ENCODE measurements at regions not wholly inside any gene's neighbourhood (a gene's known extent, or its start where the extent isn't known, plus 50 kb on each side); places are given as distances from the start of the nearest gene placed in this dataset.

- ATAC-seq (ENCODE audit: insufficient number of reproducible peaks, low FRiP score, low read depth) (no peak), DNase-seq (ENCODE audit: low spot score) (no peak)
- no peaks in the 10 kb centered on the region for H3K36me3 ChIP-seq
- H3K9me3 ChIP-seq = no peaks in the 10 kb centered on the region
- TF ChIP-seq CTCF (IDR thresholded peaks at IDR 0.05) = no peak
- H3K27me3 ChIP-seq (replicated peaks; ENCODE audit: insufficient read depth) = no peaks in the 10 kb centered on the region
- H3K27ac ChIP-seq = no peak overlapping the region
- no peak overlapping the region for H3K4me3 ChIP-seq
- H3K4me1 ChIP-seq (ENCODE audit: control insufficient read depth in 1 of 2, low read depth in 2 of 2) = no peaks in the 10 kb centered on the region
Observed at GRCh38 chr1:207971331-207972219, 60.6 kb upstream of the CD34 start.

- ATAC-seq (ENCODE audit: insufficient number of reproducible peaks, low FRiP score, low read depth) (no peak), DNase-seq (ENCODE audit: low spot score) (no peak)
- Histone ChIP-seq H3K9me3 (no peaks in the 10 kb centered on the region), H3K27me3 (replicated peaks; ENCODE audit: insufficient read depth) (no peaks in the 10 kb centered on the region), H3K36me3 (no peaks in the 10 kb centered on the region), H3K4me1 (ENCODE audit: control insufficient read depth in 1 of 2, low read depth in 2 of 2) (no peaks in the 10 kb centered on the region), H3K27ac (no peak overlapping the region), H3K4me3 (no peak overlapping the region)
- no peak for TF ChIP-seq CTCF (IDR thresholded peaks at IDR 0.05)
Observed at GRCh38 chr1:207970329-207971233, 59.7 kb upstream of the CD34 start.

GRCh38 chr1:207969528-207969927 is 58.6 kb upstream of the CD34 start:
- no peaks in the 10 kb centered on the region for H3K36me3 ChIP-seq
- no peak overlapping the region for H3K27ac ChIP-seq
- no peak overlapping the region for H3K4me3 ChIP-seq
- H3K4me1 ChIP-seq (ENCODE audit: control insufficient read depth in 1 of 2, low read depth in 2 of 2) = peaks cover 0 to 2% of the 10 kb centered on the region in 2 donors
- no peaks in the 10 kb centered on the region for H3K9me3 ChIP-seq
- H3K27me3 ChIP-seq (replicated peaks; ENCODE audit: insufficient read depth) = no peaks in the 10 kb centered on the region
- no peak for ATAC-seq (ENCODE audit: insufficient number of reproducible peaks, low FRiP score, low read depth)
- TF ChIP-seq CTCF (IDR thresholded peaks at IDR 0.05) = no peak
- no peak for DNase-seq (ENCODE audit: low spot score)

GRCh38 chr1:207968521-207969009 is 57.6 kb upstream of the CD34 start:
- no peaks in the 10 kb centered on the region for H3K36me3 ChIP-seq
- H3K4me1 ChIP-seq (ENCODE audit: control insufficient read depth in 1 of 2, low read depth in 2 of 2) = peaks cover 4 to 10% of the 10 kb centered on the region in 2 donors
- TF ChIP-seq CTCF (IDR thresholded peaks at IDR 0.05) = no peak
- H3K27ac ChIP-seq = no peak overlapping the region
- no peak overlapping the region for H3K4me3 ChIP-seq
- no peaks in the 10 kb centered on the region for H3K9me3 ChIP-seq
- ATAC-seq (ENCODE audit: insufficient number of reproducible peaks, low FRiP score, low read depth) (no peak), DNase-seq (ENCODE audit: low spot score) (no peak)
- no peaks in the 10 kb centered on the region for H3K27me3 ChIP-seq (replicated peaks; ENCODE audit: insufficient read depth)

GRCh38 chr1:207967703-207968102 is 56.8 kb upstream of the CD34 start:
- ATAC-seq (ENCODE audit: insufficient number of reproducible peaks, low FRiP score, low read depth) (no peak), DNase-seq (ENCODE audit: low spot score) (no peak)
- Histone ChIP-seq H3K9me3 (no peaks in the 10 kb centered on the region), H3K27me3 (replicated peaks; ENCODE audit: insufficient read depth) (no peaks in the 10 kb centered on the region), H3K27ac (no peak overlapping the region), H3K36me3 (no peaks in the 10 kb centered on the region), H3K4me1 (ENCODE audit: control insufficient read depth in 1 of 2, low read depth in 2 of 2) (peaks cover 6 to 13% of the 10 kb centered on the region in 2 donors), H3K4me3 (no peak overlapping the region)
- TF ChIP-seq CTCF (IDR thresholded peaks at IDR 0.05) = no peak

Data from thoracic aorta (tissue), 2 donors.